ENCODE measurements at regions not wholly inside any gene's neighbourhood (a gene's known extent, or its start where the extent isn't known, plus 50 kb on each side); places are given as distances from the start of the nearest gene placed in this dataset.

DNA sequence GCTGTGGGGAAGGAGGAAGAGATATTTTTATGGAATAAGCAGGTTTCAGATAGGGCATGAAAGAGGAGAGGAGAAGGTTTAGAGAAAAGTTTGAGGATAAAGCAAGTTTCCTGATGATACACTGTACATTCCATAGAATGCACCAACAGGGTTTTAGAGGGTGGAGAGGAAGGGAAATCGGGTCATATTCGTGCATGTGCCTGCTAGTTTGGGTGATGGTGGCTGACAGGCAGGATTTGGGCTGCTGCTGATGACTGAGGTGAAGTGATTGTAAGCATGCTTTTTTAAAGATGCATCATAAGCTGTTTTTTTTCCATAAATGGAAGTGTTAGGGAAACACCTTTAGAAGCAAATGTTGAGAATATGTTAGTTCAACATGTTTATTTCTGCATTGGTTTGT is 68.8 kb downstream of the PMAIP1 start:
- Histone ChIP-seq H3K79me1 (ENCODE audit: low read depth, low read length) (no peaks in the 10 kb centered on the region), H3K23me2 (ENCODE audit: low read depth, low read length) (peaks cover 2% of the 10 kb centered on the region; the same call in 1 of the 2 replicates), H4K8ac (ENCODE audit: extremely low read depth, insufficient read depth, low read length) (no peak overlapping the region), H3K36me3 (ENCODE audit: control insufficient read depth in 2 of 4, insufficient read depth in 4 of 4, low read length in 3 of 4) (no peaks in the 10 kb centered on the region), H2BK5ac (ENCODE audit: low read depth, low read length) (no peak overlapping the region), H3K18ac (ENCODE audit: extremely low read depth, low read length) (no peak overlapping the region), H2AK5ac (ENCODE audit: low read depth, low read length) (no peak overlapping the region), H3K56ac (replicated peaks; ENCODE audit: insufficient read length, low read depth, low read length) (no peak overlapping the region), H3K4me2 (ENCODE audit: insufficient read depth in 1 of 2, low read depth in 2 of 2, low read length in 2 of 2) (no peak overlapping the region), H2AFZ (ENCODE audit: low read length) (no peak overlapping the region), H3K14ac (ENCODE audit: insufficient read length) (no peak overlapping the region), H2BK120ac (replicated peaks; ENCODE audit: low read depth, low read length) (no peak overlapping the region), H3K79me2 (ENCODE audit: control insufficient read depth in 1 of 2, insufficient read depth in 2 of 2, low read length in 2 of 2) (no peaks in the 10 kb centered on the region), H4K20me1 (replicated peaks in 1 of 2; ENCODE audit: control insufficient read depth in 1 of 2, insufficient read depth in 2 of 2, low read length in 2 of 2) (no peaks in the 10 kb centered on the region), H3K4me1 (replicated peaks in 1 of 4; ENCODE audit: control insufficient read depth in 3 of 4, insufficient read depth in 4 of 4, low read length in 3 of 4) (no peaks in the 10 kb centered on the region), H2BK15ac (ENCODE audit: low read length) (no peak overlapping the region), H2BK20ac (ENCODE audit: low read length) (no peak overlapping the region), H2BK12ac (ENCODE audit: low read depth, low read length) (no peak overlapping the region), H3K27ac (ENCODE audit: low read depth, low read length) (no peak overlapping the region), H3K9me3 (ENCODE audit: insufficient read depth in 2 of 2, low read depth in 1 of 2, low read length in 1 of 2) (no peaks in the 10 kb centered on the region; a peak in 1 of 4 replicates), H3K9ac (replicated peaks in 1 of 4; ENCODE audit: extremely low read depth in 1 of 4, low read depth in 3 of 4, low read length in 3 of 4) (no peak overlapping the region), H3K27me3 (replicated peaks in 1 of 4; ENCODE audit: control insufficient read depth in 3 of 4, extremely low read depth in 1 of 4, insufficient read depth in 3 of 4, low read length in 3 of 4) (no peaks in the 10 kb centered on the region), H4K91ac (replicated peaks; ENCODE audit: insufficient read length, low read length) (no peak overlapping the region), H3K4ac (replicated peaks; ENCODE audit: insufficient read length, low read depth, low read length) (no peak overlapping the region), H4K5ac (ENCODE audit: insufficient read length, low read depth, low read length) (no peak overlapping the region), H3K23ac (ENCODE audit: insufficient read length) (no peak overlapping the region), H3K4me3 (ENCODE audit: extremely low read depth in 1 of 4, insufficient read depth in 2 of 4, low read depth in 3 of 4, low read length in 4 of 4) (no peak overlapping the region)
- 75% methylated on average over 2 of the region's 2 CpGs; no CpG with 5 or more reads in 1 of the 2 experiments for WGBS, 2 experiments (ENCODE audit: extremely low coverage in 1 of 2, insufficient coverage in 1 of 2, insufficient read length in 1 of 2, insufficient replicate concordance in 2 of 2, low coverage in 1 of 2, low lambda C conversion rate in 2 of 2, missing lambda C conversion rate in 1 of 2)
- no peak for DNase-seq (ENCODE audit: low read depth in 1 of 2, low spot score in 2 of 2)
- FAIRE-seq = no peak
- ChIA-PET POLR2A (ENCODE audit: partially characterized antibody) (no interaction called here), CTCF (ENCODE audit: partially characterized antibody) (interaction anchor here (1.6 kb wide), 1 partner anchor 19 kb away, joined by 4 read pairs; no protein-coding TSS in a partner anchor)
- no peak for TF ChIP-seq YY1 (IDR thresholded peaks at IDR 0.05; ENCODE audit: low read depth, low read length)

Measured in H1 (cell line).